HG02623 (cell line): ENCODE measurements at regions not wholly inside any gene's neighbourhood (a gene's known extent, or its start where the extent isn't known, plus 50 kb on each side); places are given as distances from the start of the nearest gene placed in this dataset.

Experiments used
- ATAC-seq: cut with Tn5 transposase; IDR thresholded peaks from one replicate; pipeline ENCODE4 v1.9.1; 2021; ENCODE audit warnings: moderate library complexity; ENCODE audit not compliant: unreplicated experiment

DNA sequence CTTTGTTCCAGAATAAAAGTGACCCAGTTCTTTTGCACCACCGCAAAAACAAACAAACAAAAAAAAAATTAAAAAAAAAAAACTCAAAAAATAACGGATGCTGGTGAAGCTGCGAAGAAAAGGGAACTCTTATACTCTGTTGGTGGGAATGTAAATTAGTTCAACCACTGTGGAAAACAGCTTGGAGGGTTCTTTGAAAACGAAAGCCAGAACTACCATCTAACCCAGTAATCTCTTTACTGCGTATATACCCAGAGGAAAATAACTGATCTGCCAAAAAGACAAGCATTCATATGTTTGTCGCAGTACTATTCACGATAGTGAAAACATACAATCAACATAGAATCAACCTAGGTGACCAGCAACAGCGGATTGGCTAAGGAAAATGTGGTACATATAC lies 298.9 kb upstream of the CBLB start:
- ATAC-seq, result peak; percentile 67

DNA sequence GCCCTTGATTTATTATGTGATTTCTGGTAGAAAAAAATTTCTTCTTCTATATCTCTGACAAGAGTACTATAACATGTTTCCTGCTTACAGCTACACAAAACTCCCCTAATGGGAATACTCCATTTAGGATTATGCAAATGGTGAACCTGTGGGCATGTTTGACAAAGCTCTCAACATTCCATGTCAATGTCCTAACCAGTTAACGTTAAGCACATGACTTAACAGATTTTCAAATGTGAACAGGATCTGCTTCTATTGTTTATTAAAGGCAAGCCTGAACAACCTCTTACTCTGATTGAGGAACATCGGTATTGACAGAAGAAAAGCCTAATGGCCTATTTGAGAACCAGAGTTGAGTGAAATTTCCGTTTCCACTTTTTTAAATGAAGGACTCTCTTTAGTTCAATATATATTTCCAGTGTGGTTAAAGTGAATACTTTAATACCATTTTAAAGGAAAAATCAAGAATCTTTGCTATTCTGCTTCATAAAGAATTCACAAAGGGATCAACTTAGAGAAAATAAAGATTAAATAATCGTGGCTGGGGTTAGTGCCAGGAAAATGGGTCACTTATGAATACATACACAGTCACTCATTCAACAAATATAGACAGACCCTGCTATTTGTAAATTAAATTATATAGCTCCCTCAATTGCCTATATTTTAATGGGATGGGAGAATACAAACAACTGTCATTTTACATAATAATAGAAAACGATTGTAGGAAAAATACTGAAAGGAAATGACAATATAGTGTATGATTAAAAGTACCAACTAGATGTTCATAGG lies 300.3 kb upstream of the CBLB start:
- no peak for ATAC-seq

DNA sequence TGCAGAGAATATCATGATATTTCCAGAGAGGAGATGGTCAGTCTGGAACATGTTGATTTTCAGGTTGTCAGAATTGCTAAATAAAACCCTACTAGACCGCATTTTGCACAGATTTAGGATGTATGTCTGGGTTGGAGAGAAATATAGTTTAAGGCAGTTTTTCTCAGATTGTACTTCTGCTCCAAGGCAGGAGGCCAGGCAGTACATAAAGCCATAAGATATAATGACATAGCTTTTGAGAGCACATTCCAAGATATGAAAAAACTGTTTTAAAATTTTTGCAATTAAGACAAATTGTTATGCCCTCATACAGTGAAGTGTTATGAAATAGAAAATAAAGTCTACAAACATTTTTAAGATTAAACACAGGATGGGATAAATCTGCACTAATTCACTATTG lies 301.8 kb upstream of the CBLB start:
- no peak for ATAC-seq

DNA sequence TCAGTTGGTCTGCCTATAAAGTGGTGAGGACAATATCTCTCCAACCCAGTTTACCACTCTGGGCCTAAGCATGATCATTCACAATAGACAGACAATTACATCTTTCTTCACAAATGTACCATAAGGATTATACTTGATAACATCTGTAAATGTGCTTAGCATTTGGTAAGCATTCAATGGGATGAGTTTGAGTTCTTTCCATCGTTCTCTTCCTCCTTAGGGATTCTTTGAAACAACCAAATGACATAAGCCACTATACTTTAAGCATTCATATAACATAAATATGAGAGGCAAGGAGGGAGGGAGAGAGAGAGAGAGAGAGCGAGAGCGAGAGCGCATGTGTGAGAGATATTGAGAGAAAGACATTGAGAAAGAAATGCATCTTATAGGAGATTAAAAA lies 303.3 kb upstream of the CBLB start:
- ATAC-seq, result no peak

DNA sequence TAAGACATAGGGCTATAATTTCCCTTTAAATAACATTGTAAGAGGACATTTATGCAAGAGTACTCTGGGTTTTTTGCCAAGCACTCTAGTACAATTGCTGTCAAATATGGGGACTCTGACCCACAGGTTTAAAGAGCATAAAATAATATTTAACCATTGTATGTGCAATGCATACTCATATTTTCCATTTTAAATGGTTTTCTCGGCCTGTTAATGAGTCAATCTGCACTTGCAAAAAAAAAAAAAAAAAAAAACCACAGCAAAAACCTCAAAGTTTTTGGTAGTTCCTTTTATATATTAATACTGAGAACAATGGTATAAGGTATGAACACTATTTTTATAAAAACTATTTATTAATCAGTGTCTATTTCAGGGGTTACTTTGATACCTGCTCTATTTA lies 304.0 kb upstream of the CBLB start:
- no peak for ATAC-seq

DNA sequence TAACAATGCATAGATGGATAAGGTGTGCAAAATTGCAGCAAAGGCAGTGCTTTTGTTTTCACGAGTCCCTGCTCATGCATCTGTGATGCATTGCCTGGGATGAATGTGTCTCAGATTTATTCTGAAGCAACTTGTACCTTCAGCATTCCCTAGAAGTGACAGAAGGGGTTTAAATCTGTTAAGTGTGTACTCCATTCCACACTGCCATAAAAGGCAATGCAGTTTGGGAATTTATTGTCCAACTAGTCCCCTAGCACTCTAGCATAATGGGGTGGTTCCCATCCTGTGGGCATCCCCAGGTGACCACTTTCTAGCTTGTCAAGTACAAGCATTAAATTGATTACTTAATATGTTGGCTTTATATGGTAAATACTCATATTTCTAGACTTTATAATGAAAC lies 306.5 kb upstream of the CBLB start:
- no peak for ATAC-seq

DNA sequence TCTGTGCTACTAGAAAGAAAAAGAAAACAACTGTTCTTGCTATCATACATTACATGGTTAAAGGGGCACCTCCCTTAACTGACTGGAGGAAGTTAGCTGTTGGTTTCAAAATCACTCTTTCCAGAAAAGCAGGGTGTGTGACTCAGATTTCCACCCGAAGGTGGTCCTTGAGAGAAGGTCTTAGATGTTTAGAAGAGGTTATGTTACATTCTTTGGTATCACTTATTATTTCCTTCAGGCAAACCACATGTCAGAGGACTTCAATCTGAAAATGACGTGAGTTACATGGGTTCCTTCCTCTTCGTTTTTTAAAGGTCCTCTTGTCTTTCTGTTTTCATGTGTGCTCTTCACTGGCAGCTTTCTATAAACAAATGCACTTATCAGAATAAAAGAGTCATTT lies 307.9 kb upstream of the CBLB start:
- peak; percentile 84 for ATAC-seq

DNA sequence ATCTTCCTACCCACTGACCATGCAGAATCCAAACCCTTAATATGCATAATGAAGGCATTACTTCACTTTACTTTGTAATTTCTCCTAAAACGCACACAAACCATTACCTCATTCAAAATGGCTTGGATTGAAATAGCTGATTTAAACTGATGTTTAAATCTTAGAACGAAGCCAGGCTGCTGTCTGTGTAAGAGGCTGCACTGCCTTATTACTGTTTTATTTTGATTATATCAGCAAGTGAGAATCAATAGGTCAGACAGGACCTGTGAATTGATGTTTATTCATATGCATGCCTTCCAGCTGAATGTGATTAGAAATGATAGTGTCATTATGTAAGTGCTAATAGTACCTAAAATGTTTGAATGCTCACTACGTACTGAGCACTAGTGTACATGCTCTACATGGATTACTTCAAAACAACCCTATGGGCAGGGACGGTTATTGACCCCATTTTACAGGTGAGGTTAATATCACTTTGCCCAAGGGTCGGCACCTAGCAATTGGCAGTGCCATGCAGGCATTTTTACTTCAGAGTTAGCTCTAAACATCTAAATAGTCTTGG lies 314.2 kb upstream of the CBLB start:
- no peak for ATAC-seq

DNA sequence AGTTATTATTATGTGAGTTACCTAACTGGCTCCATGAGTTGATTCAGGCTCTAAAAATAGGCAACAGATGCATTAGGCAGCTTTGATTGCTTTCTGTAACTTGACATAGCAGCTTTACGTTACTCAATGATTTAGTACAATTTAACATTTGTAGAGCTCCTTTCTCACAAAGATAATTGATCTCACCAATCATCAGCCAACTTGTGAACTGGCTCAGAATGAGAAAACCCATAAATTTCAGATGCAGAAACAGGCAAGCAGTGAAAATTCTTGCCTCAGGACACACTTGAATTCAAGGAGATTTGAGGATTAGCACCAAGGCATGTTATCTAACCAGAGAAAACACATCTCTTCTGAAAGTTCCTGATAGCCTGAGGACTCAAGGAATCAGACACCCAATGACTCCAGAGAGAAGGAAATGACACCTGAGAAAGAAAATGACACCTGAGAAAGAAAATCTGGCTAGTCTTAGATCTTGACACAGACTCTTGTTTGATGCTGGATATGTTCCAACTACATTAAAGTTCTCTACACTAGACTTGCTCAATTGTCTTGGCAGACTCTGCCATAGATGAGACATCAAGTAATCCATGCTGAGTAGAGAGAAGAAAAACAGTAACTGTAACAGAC lies 315.1 kb upstream of the CBLB start:
- no peak for ATAC-seq

DNA sequence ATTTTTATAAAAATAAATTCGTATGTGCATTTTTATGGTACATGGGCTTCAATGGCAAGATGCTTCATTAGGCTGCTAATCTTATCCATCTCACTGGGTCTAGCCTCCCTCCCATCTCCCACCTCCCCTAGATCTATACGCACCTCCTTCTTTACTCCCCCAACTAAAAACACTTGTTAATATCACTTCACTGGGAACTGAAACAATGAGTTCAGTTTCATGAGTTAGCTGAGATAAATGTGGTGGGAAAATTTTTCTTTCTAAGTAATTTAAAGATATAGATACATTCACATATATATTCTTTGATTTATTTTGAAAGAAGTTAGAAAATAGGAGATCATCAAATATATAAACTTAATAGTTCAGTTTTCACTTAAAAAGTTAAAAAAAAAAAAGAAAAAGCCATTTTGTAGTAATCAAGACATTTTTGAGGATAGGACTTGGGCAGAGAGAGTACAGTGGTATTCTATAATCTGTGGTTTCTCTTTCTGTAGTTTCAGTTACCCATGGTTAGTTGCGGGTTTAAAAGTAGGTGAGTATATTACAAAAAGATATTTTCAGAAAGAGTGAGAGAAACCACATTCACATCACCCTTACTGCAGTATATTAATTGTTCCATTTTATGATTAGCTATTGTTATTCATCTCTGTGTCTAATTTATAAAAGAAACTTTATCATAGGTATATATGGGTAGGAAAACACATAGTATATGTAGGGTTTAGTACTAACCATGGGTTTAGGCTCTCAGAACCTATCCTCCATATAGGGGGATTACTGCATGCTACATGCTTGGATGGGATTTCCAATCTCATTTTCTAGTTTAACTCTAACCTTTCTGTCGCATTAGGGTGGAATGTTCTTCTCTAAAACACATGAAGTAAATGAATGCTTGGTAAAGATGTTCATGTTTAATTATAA lies 316.0 kb upstream of the CBLB start:
- ATAC-seq, result peak; percentile 93

DNA sequence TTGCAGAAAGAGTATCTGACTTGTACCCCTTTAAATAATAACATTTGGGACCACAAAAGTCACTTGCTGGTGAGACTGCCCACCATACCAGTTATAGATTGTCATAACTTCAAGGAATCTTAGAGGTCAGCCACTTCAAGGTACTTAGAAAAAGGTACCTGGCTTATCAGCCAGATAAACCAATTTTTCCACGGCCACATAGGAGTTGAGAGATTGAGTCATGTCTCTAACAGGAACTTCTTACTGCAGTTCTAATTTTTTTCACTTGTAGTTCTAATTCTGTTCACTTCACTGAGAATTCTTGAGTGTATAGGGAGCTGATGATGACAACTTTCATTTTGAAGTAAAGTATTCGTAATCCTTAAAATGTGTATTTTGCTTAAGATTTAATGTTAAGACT lies 317.1 kb upstream of the CBLB start:
- ATAC-seq, result no peak

DNA sequence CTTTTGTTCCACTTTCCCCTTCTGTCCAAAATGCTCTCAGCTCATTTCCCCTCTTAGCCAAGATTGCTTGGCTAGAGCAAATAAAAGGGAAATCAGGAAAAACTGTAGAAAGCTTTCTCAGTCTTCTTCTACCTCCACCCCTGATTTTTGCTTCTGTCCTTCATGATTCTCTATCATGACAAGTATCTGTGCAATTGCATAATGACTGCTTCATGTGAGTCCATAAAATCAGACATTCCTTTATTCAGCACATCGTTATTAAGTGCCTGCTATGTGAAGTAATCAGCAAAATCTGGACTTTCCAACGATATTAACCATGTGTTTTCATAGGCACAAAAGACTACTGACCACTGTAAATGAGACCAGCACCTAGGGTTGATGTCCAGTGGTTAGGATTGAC lies 321.5 kb upstream of the CBLB start:
- no peak for ATAC-seq

DNA sequence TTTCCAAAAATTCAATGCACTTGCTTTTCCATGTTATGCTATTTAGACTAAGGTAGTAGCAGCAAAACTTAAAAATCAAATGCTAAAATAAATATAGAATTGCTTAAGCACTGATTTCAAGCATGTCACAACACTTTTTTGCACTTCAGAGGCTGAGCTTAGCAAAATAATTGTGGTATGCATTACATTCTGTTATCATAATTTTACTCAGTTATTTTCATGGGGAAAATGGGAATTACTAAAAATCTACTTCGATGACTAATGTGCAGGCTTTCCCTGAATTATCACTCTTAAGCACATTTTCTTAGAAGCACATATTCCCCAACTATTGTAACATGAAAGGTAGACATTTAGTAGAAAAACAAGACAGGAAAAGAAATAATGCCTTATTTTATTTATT lies 322.4 kb upstream of the CBLB start:
- ATAC-seq, result no peak

DNA sequence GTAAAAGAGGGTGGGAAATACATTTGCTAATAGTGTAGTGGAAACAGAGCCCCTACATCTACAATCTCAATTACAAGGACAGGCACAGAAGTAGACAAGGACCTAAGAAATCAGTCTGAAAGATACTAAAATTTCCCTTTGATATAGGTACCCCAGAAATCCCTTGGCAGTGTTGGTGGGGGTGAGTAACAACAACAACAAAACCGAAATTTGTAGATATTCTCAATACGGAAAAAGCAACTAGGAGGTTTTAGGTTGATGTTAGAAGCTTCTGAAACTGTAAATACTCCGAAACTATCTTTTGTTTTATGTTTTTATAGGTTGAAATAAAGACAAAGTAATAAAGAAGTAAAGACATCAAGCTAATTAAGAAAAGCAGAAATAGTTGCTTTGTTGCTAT lies 323.1 kb upstream of the CBLB start:
- ATAC-seq, result no peak

DNA sequence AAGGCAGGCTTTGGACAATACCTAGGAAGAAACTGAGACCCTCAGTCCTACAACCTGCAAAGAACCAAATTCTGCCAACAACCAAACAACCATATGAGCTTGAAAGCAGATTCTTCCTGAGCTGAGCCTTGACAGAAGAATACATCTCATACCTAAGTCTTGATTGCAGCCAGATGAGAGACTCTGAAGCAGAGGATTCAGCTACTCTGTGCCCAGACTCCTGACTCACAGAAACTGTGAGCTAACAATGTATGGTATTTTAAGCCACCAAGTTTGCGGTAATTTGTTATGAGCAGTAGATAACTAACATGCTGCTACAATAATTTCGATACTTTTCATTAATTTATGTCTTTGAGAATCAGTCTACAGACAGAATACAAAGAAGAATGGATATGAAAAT lies 325.1 kb upstream of the CBLB start:
- ATAC-seq, result no peak

DNA sequence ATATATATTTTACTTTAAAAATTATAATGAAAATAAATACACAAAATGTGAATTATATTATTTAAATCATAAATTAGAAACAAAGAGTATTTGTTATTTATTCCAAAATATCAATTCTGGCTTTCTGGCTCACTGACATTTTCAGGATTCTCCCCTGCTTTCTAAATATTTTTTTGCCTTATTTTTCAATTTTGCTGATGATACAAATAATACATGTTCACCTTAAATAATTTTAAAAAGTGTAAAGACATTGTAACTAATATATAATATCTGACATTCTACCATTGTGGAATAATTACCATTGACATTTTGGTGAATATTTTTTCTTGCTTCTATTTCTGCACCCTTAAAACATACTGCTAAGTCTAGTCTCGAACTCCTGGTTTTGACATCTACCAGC lies 325.9 kb upstream of the CBLB start:
- no peak for ATAC-seq

DNA sequence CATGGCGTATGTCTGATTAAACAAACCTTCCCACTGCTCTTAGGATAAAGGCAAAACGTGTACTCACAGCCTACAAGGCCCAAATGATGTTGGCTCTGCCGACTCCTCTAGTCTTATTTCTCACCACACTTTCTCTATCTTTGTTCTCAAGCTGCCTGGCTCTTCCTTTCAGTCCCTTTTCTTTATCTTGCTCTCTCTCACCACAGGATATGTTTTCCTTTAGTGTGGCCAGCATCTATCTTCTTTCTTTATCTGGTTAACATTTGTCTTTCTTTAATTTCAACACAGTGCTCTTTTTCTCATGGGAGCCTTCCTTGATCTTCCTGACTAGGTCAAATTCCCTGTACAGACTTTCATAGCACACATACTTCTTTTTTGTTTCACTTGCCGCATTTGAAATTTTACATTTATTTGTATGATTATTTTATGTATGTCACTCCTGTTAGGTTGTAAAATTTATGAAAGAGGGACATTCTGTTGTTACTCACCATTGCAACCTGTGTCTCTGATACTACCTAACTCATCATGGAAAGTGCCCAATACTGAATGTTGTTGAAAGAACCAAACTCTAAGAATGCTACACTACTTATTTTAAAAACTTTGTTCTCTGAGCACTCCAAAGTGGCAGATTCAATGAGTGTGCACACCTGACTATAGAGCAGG lies 328.9 kb upstream of the CBLB start:
- ATAC-seq, result no peak

DNA sequence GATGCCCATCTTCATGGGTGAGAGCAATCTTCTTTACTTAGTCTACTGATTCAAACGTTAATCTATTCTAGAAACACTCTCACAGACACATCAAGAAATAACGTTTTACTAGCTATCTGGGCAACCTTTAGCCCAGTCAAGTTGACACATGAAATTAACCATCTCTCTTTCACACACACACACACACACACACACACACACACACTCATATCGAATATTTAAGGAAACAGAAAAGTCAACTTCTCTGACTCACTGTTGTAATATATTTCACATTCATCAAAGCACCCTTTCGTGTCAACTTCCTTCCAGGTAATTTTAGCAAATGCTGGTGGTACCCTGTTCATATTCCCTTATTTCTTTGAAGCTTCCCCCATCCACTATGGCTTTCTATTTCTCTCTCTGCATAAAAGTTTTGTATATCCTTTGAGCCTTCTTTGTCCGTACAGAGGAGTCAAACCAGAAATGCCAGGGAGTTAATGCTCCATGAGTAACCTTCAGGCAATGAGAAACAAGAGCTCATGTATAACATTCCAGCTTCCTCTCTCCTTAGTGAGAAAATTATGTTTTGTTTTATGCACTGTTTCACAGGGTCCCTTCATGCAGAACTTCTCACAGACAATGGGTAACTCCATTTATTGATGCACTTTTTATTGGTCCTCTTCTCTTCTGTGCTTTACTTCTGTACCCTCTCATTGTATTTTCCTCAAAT lies 335.5 kb upstream of the CBLB start:
- no peak for ATAC-seq

DNA sequence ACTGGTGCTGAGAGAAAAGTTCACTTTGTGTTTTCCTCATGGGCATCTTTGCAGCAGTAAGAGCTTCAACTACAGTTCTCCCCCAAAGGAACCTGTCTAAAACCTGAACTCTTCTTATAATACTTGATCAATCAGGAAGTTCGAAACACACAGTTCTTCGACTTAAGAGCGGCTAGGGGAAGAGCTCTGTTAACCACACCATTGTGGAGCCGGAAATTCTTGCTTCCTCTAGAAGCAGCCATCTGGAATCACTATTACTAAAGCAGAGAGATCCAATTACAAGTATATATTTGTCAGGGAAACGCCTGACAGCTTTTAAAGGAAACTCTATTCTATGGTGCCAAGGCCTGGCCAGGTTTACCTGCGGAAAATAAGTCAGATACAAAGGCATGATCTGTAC lies 337.3 kb upstream of the CBLB start:
- peak; percentile 86 for ATAC-seq

DNA sequence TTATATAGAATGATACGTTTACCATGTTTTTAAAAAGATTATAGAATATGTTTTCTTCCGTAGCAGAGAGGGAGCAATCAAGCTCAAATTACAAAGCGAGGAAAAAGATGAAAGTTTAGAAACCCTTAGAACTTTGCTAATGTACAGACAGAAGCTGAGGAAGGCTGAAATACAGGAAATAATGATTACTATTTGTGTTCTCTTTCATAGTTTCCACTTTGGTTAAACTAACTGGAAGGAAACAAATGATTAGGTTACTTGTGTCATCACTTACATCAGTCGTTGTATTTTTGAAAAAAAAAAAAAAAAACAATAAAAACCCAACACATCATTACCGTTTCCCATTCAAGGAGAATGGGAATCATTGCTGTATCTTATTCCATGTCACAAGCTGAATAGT lies 337.8 kb upstream of the CBLB start:
- no peak for ATAC-seq
